ENCODE measurements at regions not wholly inside any gene's neighbourhood (a gene's known extent, or its start where the extent isn't known, plus 50 kb on each side); places are given as distances from the start of the nearest gene placed in this dataset.

DNA sequence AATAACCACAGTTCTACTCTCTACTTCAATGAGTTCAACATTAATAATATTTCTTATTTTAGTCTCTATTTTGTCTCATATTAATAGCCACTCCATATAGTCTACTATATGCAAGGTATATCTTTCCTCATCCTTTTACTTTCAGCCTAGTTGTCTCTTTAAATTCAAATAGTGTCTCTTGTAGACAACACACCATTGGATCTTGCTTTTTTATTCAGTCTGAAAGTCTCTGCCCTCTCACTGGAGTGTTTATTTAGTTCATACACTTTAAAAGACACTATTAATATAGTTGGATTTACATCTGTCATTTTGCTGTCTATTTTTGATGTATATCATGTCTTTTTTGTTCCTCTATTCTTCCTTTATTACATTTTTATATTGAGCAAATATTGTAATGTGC, 103.5 kb downstream of the RFPL4B start:
- TF ChIP-seq POLR2AphosphoS5 (IDR thresholded peaks at IDR 0.05; ENCODE audit: borderline replicate concordance, low read depth, low read length) = no peak
- no peak for TF ChIP-seq EZH2 (IDR thresholded peaks at IDR 0.05)
- TF ChIP-seq FOXP2 (optimal IDR thresholded peaks at IDR 0.05; ENCODE audit: control extremely low read depth, extremely low read length, insufficient read depth) = no peak

Data from SK-N-MC (cell line).